K562 (cell line): ENCODE measurements at regions not wholly inside any gene's neighbourhood (a gene's known extent, or its start where the extent isn't known, plus 50 kb on each side); places are given as distances from the start of the nearest gene placed in this dataset.
A peak's percentile ranks its signal among the peaks of the same experiment; 100 is the strongest.

ENCODE experiments used
- ATAC-seq: fragments of 200-7000 bp; cut with Tn5 transposase; 3 replicates; pipeline ENCODE4 v1.9.1; 2020; ENCODE audit warnings: moderate library complexity
- BruUV-seq: library from RNA; stranded (reverse); fragments of 400-500 nt; replicated peaks from 2 replicates; lab custom pipeline; 2021; lab: Mats Ljungman, UMichigan
- CTCF ChIA-PET: fragments of 300-600 bp; formaldehyde crosslinking; extraction: SDS; loops from one replicate; lab custom pipeline; 2021; ENCODE audit warnings: low intra/inter-chr PET ratio; lab: Yijun Ruan, JAX
- POLR2A ChIA-PET: fragments of 300-600, 350-650 bp; sonication (Branson Sonifier 250); formaldehyde crosslinking; extraction: SDS; loops from one replicate; lab custom pipeline; 2021; ENCODE audit warnings: antibody characterized with exemption, inconsistent platforms; lab: Yijun Ruan, JAX
- DNase-seq, 4 experiments: peaks; one replicate each; pipeline versions ENCODE4 v3.0.0 to v3.0.0-alpha.2; 2011 to 2018; ENCODE audit warnings: low spot score in 3 of 4, mixed read lengths in 3 of 4; ENCODE audit errors: extremely low read depth in 1 of 4
- FAIRE-seq: peaks from 2 replicates; lab custom pipeline; 2011; peaks lifted over from hg19 to GRCh38; lab: Jason Lieb, UNC
- H2AFZ ChIP-seq: 2 replicates; pipeline ENCODE4 v1.6.0; 2011; ENCODE audit warnings: low read depth, low read length, control low read depth, inconsistent platforms
- H3K27ac ChIP-seq: fragments of 200-600 bp; 3 replicates; pipeline ENCODE4 v1.8.0; 2011; ENCODE audit warnings: low read depth, mild to moderate bottlenecking, control low read depth, inconsistent platforms, low read length, moderate library complexity, mixed read lengths; ENCODE audit errors: extremely low read depth
- H3K27me3 ChIP-seq, 2 experiments: fragments of 300-600 bp in 1 of 2; 2 replicates in 1 of 2; 3 replicates in 1 of 2; pipeline versions ENCODE4 v1.6.0 to v1.8.0; 2011; ENCODE audit warnings: inconsistent platforms in 2 of 2, low read length in 2 of 2, mild to moderate bottlenecking in 1 of 2, mixed read lengths in 1 of 2, moderate library complexity in 1 of 2; ENCODE audit not compliant: control insufficient read depth in 2 of 2, insufficient read depth in 2 of 2
- H3K36me3 ChIP-seq: fragments of 300-600 bp; 3 replicates; pipeline ENCODE4 v1.8.0; 2011; ENCODE audit warnings: mild to moderate bottlenecking, low read length, inconsistent platforms; ENCODE audit not compliant: control insufficient read depth, insufficient read depth
- H3K4me1 ChIP-seq, 2 experiments: fragments of 200-600 bp in 1 of 2; replicated peaks in 1 of 2; 2 replicates in 1 of 2; 3 replicates in 1 of 2; pipeline versions ENCODE4 v1.5.1 to v1.8.0; 2011; ENCODE audit warnings: inconsistent platforms in 2 of 2, low read length in 2 of 2, mild to moderate bottlenecking in 1 of 2, mixed read lengths in 1 of 2, moderate library complexity in 1 of 2; ENCODE audit not compliant: control insufficient read depth in 2 of 2, insufficient read depth in 2 of 2
- H3K4me2 ChIP-seq: 2 replicates; pipeline ENCODE4 v1.6.1; 2011; ENCODE audit warnings: low read length, control low read depth, inconsistent platforms, mixed read lengths; ENCODE audit not compliant: insufficient read depth
- H3K4me3 ChIP-seq: fragments of 200-600 bp; sonication (generic), shearing (Covaris generic); 2 replicates; pipeline ENCODE4 v1.5.1; 2016; ENCODE audit warnings: control low read depth, inconsistent platforms
- H3K79me2 ChIP-seq: fragments of 200-600 bp; 3 replicates; pipeline ENCODE4 v1.8.0; 2011; ENCODE audit warnings: low read length, inconsistent platforms; ENCODE audit not compliant: control insufficient read depth, insufficient read depth
- H3K9ac ChIP-seq, 2 experiments: 2 replicates each; pipeline versions ENCODE4 v1.6.0 to v1.6.1; 2011; ENCODE audit warnings: low read depth in 2 of 2, low read length in 2 of 2, control low read depth in 1 of 2, inconsistent platforms in 1 of 2, mild to moderate bottlenecking in 1 of 2, mixed read lengths in 1 of 2; ENCODE audit not compliant: insufficient read depth in 1 of 2
- H3K9me1 ChIP-seq: one replicate; pipeline ENCODE4 v1.6.0; 2011; ENCODE audit warnings: inconsistent platforms, mild to moderate bottlenecking, low read length, moderate library complexity; ENCODE audit not compliant: control insufficient read depth, insufficient read depth
- H3K9me3 ChIP-seq: replicated peaks from 2 replicates; pipeline ENCODE4 v1.5.1; 2011; ENCODE audit warnings: low read depth, low read length, inconsistent platforms; ENCODE audit not compliant: control insufficient read depth, insufficient read depth
- H4K20me1 ChIP-seq: replicated peaks from 2 replicates; pipeline ENCODE4 v1.6.1; 2011; ENCODE audit warnings: low read length, inconsistent platforms, mixed read lengths; ENCODE audit not compliant: control insufficient read depth, insufficient read depth
- ETV5 ChIP-seq: sonication (generic); formaldehyde crosslinking; IDR thresholded peaks from 2 replicates; pipeline ENCODE4 v1.4.0; 2020; ENCODE audit warnings: low read depth, mild to moderate bottlenecking, missing genetic modification reagents
- MAFG ChIP-seq: fragments of 450-650 bp; conservative IDR thresholded peaks from 2 replicates; pipeline ENCODE4 v1.6.1; 2016; ENCODE audit warnings: missing genetic modification characterization, missing compliant biosample characterization
- PCBP2 ChIP-seq: fragments of 200-400 bp; formaldehyde crosslinking; IDR thresholded peaks from 2 replicates; pipeline ENCODE4 v1.6.1; 2018; ENCODE audit warnings: low read length, low read depth, mild to moderate bottlenecking, moderate library complexity; ENCODE audit not compliant: poor library complexity, severe bottlenecking
- PHF8 ChIP-seq: fragments of 200-600 bp; sonication (generic); IDR thresholded peaks from 2 replicates; pipeline ENCODE4 v1.6.1; 2012; ENCODE audit warnings: mixed run types, mild to moderate bottlenecking, inconsistent platforms, low read length, moderate library complexity, borderline replicate concordance
- ZNF174 ChIP-seq: fragments of 250-450 bp; sonication (Bioruptor Pico); IDR thresholded peaks from 2 replicates; pipeline ENCODE4 v1.4.0; 2020; ENCODE audit warnings: mild to moderate bottlenecking
- ZNF695 ChIP-seq: fragments of 450-650 bp; formaldehyde crosslinking; IDR thresholded peaks from 2 replicates; pipeline ENCODE4 v1.4.0; 2020; ENCODE audit warnings: mild to moderate bottlenecking, moderate library complexity
- WGBS: fragments of 100-300 bp; shearing (Covaris generic); methylation state at CpG from one replicate; pipeline ENCODE4 v1.1.6; 2016; ENCODE audit warnings: low coverage, mixed read lengths; ENCODE audit not compliant: insufficient coverage; ENCODE audit errors: missing lambda C conversion rate; 5-methylcytosine and 5-hydroxymethylcytosine counted together
- in situ Hi-C: fragments of 300-500 bp; cut with MboI; formaldehyde crosslinking; loops from 4 replicates; pipeline ENCODE4 v1.15.0; 2018; ENCODE audit warnings: inconsistent platforms, mixed read lengths
- intact Hi-C: fragments of 100-400 bp; cut with micrococcal nuclease; formaldehyde crosslinking; loops from 2 replicates; pipeline ENCODE4 v1.14.2; 2022
- TF ChIP-seq, protein P1 (sequence below): sonication (generic); formaldehyde crosslinking; IDR thresholded peaks from 2 replicates; pipeline ENCODE4 v1.8.1; 2023; ENCODE audit warnings: mild to moderate bottlenecking, missing genetic modification reagents

DNA sequence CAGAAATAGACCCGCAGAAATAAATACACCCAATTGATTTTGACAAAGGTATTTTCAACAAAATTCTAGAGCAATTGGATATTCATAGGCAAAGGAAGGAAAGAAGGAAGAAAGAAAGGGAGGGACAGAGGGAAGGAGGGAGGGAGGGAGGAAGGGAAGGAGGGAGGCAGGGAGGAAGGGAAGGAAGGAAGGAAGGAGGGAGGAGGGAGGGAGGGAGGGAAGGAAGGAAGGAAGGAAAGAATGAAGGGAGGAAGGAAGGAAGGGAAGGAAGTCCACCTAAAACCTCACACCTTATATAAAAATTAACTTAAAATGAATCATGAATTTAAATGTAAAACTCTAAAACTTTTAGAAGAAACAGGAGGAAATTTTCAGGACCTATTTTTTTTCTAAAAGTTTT is 94.2 kb upstream of the USP47 start:
- Histone ChIP-seq H3K4me2 (no peak overlapping the region), H2AFZ (no peak overlapping the region), H3K4me1 (no peaks in the 10 kb centered on the region), H3K27ac (no peak overlapping the region), H3K27me3 (peaks cover 0 to under 1% of the 10 kb centered on the region in 2 experiments; a peak in 2 of 5 replicates), H3K4me3 (no peak overlapping the region), H3K9ac (no peak overlapping the region), H3K79me2 (no peaks in the 10 kb centered on the region), H3K9me1 (no peaks in the 10 kb centered on the region), H4K20me1 (no peaks in the 10 kb centered on the region), H3K9me3 (no peaks in the 10 kb centered on the region), H3K36me3 (no peaks in the 10 kb centered on the region)
- POLR2A ChIA-PET = no interaction called here
- intact Hi-C loops (no loop called here), in situ Hi-C loops (no loop called here)
- DNase-seq (no peak), FAIRE-seq (no peak), ATAC-seq (no peak)
- no TSS peak for BruUV-seq
- TF ChIP-seq, protein P1, sequence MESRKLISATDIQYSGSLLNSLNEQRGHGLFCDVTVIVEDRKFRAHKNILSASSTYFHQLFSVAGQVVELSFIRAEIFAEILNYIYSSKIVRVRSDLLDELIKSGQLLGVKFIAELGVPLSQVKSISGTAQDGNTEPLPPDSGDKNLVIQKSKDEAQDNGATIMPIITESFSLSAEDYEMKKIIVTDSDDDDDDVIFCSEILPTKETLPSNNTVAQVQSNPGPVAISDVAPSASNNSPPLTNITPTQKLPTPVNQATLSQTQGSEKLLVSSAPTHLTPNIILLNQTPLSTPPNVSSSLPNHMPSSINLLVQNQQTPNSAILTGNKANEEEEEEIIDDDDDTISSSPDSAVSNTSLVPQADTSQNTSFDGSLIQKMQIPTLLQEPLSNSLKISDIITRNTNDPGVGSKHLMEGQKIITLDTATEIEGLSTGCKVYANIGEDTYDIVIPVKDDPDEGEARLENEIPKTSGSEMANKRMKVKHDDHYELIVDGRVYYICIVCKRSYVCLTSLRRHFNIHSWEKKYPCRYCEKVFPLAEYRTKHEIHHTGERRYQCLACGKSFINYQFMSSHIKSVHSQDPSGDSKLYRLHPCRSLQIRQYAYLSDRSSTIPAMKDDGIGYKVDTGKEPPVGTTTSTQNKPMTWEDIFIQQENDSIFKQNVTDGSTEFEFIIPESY (CRISPR knock-in tag) = no peak
- TF ChIP-seq ZNF695 (CRISPR knock-in tag) = no peak
- no peak for TF ChIP-seq ZNF174 (CRISPR knock-in tag)
- no peak for TF ChIP-seq ETV5 (CRISPR knock-in tag)
- no peak for TF ChIP-seq PHF8
- TF ChIP-seq PCBP2 = peak; percentile 85
- no peak for TF ChIP-seq MAFG (tag)
- CTCF ChIA-PET = no interaction called here
- WGBS = 0% methylated on average over 1 of the region's 1 CpG
